ENCODE measurements at regions not wholly inside any gene's neighbourhood (a gene's known extent, or its start where the extent isn't known, plus 50 kb on each side); places are given as distances from the start of the nearest gene placed in this dataset.

DNA sequence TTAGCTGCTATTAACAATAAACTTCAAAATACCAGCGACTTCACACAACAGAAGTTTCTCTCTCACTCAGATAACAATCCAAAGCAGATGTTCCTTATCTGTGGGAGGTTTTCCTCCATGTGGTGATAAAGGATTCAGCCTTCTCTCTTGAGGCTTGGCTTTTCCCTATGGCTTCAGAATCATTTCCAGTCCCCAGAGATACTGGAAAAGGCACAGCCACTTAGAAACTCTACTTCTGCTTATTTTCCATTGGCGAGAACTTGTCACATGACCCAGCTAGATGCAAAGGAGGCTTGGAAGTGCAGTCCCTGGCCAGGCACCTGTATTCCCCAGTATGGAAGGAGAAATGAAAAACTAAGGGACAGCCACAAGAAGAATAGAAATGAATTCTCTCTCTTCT, 344.8 kb downstream of the MTX2 start:
- no peak for DNase-seq

DNA sequence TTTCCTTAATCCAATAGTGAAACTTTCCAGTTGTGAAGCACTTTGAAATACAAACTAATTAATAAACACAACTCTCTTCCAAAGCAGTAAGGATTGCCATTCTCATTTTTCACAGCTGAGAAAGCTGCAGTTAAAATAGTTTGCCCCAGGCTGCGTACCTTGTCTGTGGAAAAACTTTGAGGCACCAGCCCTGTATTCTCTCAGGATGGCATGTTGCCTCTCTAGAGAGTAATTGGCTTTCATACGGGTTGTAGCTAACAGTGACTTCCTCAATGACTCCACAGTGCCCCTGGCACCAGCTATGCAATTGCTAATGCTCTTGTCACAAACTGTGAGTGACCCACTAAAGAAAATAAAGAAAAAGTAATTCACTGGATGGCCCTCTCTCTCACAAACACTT, 345.7 kb downstream of the MTX2 start:
- DNase-seq, result no peak

DNA sequence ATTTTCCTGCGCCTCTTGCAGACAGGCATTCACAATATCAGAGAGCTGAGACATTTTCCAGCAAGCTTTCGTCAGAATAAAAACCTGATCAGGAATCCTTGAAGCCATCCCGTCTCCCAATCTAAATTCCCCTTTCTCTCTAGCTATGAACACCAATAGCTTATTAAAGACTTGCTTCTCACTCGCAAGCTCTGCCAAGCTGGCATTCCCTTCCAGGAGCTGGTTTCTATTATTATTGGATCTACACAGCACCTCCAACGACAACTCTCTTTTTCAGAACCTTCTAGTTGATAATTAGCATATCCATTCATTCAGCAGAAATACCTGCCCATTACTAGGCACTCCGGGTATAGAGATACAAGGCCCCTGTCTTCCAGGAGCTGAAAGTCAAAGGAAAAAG, 350.3 kb downstream of the MTX2 start:
- no peak for DNase-seq

DNA sequence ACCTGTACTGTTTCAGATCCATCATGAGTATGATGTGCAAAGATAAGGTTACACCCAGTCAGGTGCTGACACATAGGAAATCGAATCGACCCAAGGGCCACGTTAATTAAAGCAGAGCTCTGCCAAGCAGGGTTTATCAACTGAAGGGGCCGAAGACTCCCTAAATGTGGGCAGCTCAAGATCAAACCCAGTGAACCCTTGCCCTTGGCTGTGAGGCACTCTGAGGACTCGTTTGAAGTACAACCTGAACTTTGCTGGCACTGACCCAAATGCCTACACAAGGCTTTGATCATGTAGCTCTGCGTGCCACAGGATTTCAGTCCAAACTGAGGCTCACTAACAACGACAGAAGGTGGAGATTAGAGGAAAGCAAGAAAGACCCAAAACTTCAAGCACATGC, 352.1 kb downstream of the MTX2 start:
- DNase-seq, result no peak

DNA sequence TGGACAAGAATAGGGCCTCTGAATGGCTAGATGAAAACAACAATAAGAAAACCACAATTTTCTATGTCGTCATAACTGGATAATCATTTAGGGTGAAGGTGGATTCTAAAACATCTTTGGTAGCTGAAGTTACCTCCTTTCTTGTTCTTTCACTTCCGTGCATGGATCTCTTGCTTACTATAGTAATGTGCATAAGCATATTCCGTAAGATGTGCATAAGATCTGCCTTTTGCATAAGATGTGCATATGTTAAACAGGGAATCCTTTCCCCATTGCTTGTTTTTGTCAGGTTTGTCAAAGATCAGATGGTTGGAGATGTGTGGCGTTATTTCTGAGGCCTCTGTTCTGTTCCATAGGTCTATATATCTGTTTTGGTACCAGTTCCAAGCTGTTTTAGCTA, 353.6 kb downstream of the MTX2 start:
- no peak for DNase-seq

DNA sequence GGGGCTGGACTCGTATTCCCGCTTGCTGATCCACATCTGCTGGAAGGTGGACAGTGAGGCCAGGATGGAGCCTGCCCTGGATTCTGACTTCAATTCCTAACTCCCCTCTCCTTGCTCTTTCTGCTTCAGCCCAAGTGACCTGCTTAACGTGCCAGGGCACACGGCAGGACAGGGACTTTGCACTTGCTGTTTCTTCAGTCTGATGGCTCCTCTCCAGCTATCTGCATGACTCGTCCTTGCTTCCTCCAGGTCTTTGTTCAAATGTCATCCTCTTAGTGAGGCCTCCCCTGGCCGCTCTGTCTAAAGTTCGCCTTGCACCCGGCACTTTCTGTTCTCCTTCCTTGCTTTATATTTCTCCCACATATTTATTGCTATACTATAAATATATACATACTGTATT, 357.6 kb downstream of the MTX2 start:
- DNase-seq, result no peak

DNA sequence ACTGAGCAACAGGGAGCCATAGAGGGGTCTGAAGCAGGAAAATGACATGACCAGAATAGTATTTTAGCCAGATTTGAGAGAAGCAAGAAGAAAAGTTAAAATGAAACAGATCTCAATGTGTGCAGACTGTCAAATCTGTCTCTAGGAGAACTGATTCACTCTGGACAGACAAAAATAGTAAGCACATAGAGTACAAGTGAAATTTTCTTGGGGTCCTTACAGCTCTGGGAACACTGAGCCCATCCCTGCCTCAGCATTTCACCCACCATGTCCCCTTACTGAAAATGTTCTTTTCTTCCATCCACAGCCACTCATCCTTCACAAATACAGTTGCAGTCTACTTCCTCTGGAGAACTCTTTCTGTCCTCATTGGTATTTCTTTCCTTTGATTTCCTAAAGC, 359.2 kb downstream of the MTX2 start:
- DNase-seq, result no peak

DNA sequence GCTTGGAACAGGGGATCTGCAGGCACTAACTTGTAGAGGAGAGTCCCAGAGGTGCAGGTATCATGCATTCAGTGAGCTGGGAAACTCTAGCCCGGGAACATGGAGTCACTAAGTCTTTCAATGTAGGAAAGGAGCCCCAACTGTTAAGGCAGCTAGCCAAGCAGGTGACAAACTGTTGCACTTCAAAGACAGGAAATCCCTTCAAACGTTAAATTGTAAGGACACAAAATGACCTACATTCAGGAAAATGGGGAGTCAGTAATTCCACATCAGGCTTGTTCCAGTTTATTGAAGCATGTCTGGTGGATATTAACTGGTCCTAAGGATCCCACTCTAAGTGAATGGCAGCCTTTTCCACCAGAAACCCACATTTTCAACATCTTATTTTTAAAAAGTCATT, 364.5 kb downstream of the MTX2 start:
- no peak for DNase-seq

DNA sequence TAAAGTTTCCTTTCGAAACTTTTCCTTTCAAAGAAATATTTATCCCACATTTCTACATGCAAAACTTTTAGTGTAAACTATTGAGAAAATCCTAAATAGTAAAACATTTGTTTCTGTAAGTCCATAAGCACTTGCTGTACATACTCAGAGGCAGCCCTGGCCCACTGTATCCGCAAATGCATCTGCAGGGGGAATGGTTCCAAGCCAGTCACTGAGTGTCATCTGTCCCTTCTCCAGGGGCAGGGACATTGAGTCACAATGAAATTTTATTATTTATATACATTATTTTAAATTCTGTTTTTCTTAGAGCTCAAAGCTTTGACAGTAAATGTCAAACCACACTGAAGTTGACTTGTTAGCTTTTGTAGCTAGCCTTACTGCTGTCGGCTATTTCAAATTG, 367.2 kb downstream of the MTX2 start:
- no peak for DNase-seq

DNA sequence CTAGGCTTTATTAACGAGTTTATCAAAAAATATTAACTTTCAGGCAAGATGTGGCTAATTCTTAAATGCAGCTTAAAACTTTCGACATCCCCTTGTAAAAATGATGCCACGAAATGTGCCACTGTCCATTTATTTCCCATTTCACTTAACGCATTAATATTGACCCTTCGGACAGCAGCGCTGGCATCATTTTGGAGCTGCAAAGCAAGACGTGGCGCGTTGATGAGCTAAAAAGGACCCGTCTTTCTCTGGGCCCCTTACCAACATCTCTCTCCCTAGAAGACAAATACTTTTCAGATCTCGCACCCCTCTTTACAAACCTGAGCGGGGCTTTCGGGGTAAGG, 367.9 kb downstream of the MTX2 start:
- DNase-seq, result no peak

DNA sequence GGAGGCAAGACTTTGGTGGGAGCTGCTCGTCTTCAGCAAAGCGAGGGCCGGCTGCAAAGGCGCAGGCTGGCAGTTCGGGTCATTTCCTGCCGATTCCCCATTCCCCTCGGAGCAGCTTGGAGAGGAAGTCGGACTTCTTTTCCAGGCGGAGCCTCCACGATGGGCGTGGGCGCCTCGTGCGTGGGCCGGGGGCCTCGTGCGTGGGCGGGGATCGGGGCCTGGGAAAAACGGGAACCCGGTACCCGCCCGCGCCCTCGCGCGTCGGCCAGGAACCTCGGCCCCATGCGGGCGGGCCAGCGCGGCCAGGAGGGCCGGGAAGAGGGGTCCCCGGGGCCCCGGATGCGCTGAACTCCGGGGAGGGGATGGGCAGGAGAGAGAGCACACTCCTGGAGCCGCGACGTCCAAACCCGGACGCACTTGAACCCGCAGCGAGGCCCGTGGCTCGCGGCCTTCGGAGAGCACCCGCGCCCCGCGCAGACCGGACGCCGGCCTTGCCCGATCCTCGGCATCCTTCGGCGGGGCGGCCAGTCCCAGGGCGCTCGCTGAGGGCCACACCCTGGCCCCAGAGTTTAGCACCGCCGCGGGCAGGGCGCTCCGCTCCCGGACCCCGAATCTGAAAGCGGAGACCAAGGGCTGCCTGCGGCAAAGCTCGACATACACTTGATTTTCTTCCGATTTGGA, 368.4 kb downstream of the MTX2 start:
- DNase-seq, result no peak

DNA sequence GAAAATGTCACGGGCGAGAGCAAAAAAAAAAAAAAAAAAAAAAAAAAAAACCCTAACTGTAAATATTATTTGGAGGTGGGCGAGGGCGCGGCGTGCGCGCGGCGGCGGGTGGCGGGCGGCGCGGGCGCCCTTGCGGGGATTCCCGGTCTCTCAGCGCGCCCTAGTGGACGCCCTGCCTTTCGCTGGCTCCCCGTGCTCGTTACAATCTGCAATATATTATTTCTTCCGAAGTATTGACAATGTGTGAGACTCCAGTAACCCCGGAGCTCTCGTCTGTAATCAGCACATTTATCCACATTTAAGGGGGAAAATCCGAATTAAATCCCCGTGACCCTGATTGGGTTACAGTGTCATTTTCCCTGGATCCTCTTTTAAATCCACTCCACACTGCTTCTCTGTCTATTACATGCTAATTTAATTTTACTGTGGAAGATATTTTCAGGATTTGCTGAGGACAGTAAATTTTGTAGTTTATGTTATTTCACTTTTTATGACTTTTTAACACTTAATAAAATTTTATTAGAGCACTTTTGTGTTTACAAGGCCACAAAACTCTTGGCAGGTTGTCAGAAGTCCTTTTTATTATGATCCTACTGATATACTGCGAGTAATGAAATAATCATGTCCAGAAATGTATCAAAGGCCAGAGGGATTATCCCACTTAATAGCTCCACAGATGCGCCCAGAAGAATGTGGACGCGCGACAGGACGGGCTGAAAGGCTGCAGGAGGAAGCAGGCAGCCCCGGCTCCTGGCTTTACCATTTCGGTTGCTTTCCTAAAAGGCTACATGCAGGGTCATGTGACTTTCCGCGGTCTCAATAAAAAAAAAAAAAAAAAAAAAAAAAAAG, 369.1 kb downstream of the MTX2 start:
- DNase-seq, result peak; percentile 65

DNA sequence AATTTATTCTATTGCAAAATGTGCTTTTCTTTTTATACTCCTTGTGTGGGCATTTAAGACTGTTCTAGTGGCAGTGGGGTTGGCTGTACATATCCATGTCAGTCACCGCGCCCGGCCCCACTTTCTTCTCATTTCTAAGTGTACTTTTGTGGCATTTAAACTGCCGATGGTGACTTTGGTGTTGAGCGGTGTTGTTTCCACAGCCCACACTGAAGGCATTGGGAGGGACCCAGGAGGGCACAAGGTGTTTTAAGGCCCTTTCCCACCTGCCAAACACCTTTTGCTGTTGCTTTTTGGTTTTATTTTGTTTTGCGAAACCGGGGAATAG, 369.7 kb downstream of the MTX2 start:
- no peak for DNase-seq

DNA sequence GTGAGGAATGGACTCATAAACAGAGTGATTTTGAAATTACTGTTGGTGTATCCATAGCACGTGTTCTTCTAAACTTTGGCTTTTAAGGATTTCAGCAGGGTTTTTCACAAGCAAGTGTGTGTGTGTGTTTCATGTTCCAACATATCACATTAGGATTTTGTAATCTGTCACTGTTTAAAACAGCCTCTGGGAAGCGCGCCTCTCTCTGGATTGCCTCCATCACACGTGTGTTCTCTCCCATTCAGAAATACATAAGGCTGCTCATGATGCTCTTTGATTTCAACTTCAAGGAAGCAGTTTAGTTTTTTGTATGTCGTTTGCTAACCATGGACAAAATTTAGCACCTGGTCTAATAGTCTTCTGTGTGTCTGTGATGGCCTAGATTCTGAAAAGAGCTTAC, 370.4 kb downstream of the MTX2 start:
- DNase-seq, result no peak

DNA sequence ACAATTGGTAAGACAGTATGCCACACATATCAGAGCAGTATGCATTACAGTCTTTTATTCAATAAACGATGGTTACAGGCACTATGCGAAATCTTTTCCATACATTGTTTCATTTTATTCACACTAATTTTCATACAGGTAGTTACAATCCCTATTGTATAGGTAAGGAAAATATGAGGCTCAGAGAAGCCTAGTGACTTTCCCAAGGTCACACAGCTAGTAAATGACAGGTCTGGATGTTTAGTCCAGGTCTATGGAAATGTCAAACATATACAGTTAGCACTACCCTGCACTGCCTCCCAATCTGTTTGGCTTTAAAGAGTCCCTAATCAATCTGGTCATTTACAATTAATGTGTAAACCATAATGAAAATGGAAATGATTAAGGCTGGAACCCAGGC, 372.2 kb downstream of the MTX2 start:
- DNase-seq, result no peak

DNA sequence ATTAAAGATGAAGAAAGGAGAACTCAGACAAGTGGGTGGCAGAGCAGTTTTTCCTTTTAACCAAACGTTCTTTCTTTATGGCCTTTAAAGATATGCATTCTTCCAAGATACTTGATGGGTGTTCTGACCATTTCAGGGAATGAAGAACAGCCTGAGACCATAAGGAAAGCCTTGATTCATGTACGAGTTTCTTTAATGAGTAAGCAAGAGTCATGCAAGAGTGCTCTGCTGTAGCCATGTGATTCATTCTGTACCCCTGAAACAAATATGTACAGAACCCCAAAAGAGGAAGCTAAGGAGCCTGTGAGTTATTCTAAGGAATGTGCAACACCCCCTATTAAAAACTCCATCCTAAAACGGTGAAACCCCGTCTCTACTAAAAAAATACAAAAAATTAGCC, 372.8 kb downstream of the MTX2 start:
- no peak for DNase-seq

DNA sequence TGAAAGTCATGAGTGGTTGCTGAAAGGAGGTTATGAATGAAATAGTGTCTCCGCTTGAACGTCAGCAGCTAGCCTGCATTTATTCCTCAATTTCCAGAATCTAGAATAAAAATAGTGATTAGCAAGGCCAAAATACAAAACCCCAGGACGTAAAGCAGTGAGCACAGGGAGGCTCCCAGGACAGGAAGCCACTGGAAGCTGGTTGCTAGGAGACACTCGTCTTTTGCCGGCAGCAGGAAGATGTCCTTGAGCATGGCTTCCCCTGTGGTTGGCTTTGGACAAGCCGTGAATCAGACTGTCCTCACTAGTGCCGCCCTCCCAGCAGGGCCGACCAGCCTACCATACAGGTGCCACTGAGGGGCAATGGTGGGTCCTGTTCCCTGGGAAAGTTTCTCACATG, 374.4 kb downstream of the MTX2 start:
- DNase-seq, result no peak

DNA sequence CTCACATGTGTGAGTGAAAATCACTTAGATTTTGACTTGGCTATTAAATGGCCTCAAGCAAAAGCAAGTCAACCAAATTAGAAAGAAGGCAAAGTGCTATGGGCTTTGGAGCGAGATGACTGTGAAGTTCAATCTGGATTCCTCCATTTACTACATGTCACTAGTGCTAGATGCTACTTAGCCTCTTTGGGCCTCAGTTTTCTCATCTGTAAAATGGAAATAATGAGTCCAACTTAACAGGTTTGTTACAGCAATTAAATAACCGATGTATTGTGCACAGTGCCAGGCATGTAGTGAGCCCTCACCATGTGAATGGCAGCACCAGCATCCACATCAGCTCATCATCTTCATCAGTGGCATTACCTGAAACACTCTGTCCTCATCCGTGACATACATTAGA, 376.3 kb downstream of the MTX2 start:
- no peak for DNase-seq

DNA sequence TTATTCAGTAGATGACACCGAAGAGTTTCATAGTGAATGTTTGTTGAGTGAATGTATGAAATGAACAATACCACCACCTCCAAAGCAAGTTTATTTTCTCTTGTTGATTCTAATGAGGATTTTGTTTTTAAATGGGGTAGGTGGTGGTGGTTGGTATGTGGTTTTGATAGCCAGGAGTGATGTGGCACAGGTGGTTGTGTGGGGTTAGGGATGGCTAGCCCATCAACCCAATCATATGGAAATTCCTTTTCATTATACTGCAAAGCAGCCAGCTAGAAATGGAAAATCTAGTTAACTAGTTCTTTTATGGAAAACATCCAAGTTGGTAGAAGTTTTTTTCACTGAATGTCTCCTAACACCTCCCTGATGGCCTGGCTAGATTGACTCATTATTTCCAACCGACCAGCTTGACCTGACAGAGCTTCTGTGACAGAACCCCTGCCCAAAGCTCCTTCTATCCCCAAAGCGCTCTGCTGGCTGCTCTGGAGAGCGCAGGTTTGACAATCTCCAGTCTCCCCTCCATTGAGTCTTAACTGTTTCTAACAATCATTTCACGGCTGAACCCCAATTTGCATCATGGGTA, 376.9 kb downstream of the MTX2 start:
- no peak for DNase-seq

DNA sequence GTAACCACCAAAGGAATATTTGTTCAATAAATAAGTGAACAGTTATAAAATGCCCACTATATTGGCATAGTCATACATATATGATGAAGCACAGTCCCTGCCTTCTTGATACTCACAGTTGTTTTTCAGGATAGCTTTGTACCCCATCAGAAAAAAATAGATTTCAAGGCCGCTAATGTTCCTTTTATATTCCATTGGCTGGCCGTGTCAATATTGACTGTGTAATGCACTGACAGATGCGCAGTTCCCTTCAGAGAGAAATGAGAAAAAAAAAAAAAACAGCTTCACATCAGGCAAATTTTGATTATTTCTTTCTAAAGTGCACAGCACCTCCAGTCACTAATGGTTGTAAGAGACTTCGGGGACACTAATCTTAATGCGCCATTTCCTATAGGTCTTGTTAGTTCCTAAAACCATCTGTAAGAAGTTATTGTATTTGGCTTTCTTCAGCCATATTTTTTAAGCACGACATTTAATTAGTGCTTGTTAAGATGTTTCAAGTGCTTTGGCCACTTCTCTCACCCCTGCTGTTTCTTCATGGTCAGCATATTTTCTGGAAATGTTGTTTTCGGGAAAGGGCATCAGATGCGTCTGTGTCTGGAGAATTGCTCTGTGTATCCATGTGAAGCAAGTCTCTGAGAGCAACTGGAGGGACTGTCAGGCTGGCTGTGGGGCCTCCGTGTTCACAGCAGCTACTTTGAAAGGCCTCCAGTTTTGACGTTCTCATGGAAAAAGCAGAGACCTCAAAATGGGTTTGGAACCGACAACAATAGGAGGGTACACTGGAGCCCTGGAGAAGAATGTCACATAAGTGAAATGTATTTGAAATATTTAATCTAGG, 378.3 kb downstream of the MTX2 start:
- no peak for DNase-seq

DNA sequence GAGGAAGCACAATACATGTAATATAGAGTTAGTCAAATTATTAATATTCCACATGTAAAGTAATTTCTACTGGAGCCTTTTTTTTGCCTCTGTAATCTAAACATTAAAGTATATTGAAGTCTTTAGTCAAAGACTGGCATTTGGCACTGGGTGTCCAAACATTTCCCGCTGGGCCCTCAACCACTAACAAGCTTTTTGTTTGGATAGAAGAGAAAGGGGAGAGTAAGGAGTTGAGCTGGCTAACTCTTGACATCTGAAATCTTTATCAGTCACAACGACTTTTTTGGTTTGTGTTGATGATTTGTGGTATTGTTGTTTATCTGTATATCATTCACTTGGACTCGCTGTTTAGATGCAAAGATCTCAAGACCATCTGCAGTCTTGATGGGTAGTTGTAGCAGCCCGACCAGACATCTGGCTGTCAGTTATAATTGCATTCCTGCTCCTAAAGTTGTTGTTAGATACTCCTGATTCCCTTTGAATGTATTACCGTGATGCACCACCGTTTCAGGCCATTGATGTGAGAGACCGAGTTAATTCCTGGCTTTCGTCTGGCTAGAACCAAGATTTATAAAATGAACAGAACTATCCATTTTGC, 379.6 kb downstream of the MTX2 start:
- DNase-seq, result no peak

DNA sequence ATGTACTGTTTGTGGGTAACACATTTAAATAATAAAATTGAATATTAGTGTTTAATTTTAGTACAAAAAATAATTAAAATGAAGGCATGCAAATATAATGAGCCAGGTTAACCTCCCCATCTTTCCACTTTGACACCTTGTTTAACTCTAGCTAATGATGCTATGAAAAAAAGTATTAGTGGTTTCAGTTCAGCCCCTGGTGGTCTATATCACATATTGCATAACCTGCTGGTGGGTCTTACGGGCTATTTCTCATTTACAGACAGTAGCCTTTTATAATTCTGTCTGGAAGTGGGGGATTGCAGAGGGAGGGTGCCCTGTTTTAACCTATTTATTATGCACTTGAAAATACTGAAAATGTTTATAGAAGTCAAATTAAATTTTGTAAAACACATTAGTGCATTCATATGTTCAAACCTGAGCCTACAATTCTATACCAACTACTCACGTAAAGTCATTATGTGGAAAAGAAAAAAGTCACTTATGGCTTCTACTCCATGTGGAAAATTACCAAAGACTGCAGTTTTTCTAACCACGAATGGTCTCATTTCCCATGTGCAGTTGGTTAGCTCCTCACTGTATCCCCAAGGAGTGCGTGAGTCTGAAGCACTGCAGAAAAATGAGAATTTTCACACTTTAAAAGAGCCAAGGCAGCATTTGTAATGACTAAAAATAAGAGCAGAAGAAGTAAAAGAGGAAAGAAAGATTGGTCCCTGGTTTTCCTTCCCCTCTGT, 381.0 kb downstream of the MTX2 start:
- no peak for DNase-seq
